ENCODE measurements at regions not wholly inside any gene's neighbourhood (a gene's known extent, or its start where the extent isn't known, plus 50 kb on each side); places are given as distances from the start of the nearest gene placed in this dataset.
"Not testable (repeated sequence)": the region's sequence is repeated elsewhere in the genome, so short reads cannot be mapped to it uniquely, and the experiment has no call there.

DNA sequence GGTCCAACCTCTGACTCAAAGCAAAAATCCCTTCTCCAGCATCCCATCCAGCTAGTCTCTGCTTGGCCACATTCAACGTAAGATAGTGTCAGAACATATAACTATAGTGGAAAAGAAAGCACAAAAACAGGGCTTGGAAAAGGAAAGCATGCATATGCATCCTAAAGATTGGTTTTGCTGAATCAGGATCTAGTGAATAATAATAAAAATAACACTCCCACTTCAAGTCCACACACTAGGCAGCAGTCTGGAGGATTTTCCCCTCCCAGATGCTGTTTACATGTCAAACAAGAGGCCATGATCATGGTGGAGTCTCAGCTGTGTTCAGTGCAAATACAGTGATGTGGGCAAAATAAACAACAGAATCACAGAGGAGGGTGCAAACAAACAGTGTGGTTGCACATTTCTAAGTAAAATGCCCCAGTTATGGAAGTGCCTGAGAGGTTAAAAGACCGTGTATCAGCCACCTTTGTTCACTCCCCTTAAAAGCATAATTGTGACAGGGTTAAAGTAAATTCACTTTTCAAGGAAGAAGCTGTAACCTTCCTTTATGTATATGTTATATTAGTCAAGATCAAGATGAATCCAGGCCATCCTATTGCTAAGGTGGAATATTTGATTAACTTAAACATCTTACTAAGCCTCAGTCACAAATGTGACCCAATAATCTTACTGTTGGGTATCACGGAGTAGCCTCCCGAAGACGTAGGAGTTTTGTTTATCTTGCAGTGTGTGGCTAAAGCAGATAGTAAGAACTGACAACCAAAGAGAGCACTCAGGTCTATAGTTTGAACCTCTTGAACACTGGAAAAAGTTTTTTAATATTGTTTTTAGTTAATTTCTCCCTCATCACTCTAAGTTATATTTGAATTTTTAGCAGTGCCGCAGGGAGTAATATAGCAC, 424.5 kb downstream of the SOX2 start:
- DNase-seq (ENCODE audit: low read depth in 2 of 2): no peak

DNA sequence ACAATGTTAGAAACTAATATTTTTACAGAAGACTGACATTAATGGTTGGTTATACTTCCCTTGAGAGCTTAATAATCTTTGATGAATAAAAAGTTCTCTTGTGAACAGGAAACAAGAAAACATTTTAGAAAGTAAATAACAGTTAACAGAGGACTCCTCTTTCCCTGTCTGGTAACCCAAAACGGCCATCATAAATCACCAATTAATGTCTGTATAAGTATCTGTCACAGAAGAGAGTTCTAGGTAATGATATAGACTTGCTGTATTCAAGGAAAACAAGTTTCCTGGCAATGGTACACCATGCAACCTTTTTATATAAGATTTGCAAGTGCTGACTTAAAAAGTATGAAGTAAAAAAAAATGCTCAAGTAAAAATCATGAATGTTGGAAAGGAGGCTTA, 426.7 kb downstream of the SOX2 start:
- DNase-seq (ENCODE audit: low read depth in 2 of 2): no peak

DNA sequence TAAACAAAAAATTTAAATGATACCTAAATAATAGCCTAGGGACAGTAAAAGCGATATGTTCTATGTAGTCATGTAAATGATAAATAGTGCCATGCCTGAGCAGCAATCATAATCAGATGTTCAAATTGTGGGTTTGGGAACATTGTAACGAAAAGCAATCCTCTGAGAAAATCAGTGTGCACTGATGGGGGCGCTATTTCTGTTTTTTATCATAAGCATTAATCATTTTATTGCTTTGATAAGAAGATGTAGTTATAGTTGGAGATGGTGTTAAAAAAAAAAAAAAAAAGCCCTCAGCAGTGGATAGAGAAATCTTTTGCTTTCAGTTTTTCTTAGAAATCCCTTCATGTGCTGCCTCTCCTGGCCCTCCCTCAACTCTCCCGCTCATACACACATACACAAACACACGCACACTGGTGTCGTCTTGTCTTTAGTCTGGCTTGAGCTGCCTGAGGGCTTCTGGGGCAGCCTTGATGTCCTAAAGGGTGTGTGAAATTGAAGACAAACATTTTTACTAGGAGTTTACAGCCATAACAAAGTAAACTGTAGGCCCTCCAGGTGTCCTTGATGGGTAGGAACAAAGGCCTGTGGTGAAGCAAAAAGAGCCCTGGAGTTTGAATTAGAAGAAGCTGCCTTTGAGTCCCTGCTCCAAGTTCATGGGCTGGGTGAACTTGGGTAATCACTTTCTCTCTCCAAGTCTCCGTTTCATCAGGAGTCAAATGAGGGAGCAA, 428.1 kb downstream of the SOX2 start:
- DNase-seq (ENCODE audit: low read depth in 2 of 2): no peak

DNA sequence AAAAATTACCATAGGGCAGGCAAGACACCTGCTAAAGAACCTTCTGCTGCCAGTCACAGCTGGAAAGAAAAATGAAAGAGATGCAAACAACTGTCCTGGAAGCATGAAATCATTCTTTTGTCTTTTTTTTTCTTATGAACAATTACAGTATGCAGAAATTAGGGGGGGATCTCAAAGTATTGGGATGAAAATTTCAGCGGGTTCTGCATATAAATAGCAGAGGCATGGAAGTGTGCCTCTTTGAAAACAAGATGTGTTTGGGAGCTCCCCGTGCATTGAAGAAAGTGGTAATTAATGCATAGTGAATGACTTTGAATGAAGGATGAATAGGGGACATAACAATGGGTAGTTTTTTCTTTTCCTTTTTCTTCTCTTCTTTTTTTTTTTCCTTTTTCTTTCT, 431.2 kb downstream of the SOX2 start:
- no peak for DNase-seq (ENCODE audit: low read depth in 2 of 2)

DNA sequence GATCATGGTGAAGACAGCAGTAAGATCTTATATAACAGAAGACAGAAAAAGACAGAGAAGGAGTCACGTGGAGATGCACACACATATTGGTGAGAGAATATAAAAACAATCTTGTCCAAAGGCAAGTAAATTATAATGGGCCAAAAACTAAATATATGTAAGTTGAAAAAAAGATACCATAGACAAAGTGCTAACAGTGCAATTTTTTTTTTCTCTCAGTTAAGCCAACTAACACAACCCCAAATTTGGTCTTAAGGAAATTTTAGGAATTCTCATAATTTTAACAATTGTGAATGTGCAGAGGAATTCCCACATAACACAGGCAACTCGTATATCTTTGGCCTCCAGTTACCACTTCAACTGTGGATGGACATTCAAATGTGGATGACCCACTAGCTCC, 432.2 kb downstream of the SOX2 start:
- DNase-seq (ENCODE audit: low read depth in 2 of 2): no peak

DNA sequence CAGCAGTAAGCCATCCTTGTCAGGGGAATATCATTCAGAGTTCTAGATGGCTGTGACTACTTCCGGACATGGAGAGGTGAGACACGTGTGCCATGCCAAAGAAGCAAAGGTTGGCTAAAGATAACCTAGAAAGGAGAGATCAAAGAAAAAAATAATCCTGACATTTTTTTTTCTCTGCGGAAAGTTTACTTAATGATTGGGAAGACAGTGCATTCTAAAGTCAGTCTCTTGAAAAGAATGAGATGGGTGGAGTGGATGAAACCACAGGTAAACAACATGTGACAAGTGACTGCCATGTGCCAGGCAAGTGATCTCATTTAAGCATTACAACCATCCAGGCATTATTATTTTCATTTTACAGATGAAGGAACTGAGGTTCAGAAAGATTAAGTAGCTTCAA, 436.6 kb downstream of the SOX2 start:
- no peak for DNase-seq (ENCODE audit: low read depth in 2 of 2)

DNA sequence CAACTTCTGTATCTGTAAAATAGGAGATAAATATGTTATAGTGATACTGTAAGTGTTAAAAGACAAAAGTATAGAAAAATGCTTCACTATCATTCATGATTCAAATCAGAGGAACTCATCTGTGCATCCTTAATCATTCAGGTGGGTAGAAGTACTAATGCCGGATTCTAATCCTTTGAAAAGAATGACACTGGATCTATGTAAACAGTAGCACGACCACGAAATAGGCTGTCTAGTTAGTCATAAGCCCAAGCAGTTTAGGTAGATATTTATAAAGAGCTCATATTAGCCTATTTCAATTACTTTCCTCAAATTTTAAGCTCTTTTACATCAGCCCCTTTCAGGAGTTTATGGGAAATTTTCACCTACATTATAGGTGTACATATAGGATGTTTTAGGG, 437.9 kb downstream of the SOX2 start:
- no peak for DNase-seq (ENCODE audit: low read depth in 2 of 2)

DNA sequence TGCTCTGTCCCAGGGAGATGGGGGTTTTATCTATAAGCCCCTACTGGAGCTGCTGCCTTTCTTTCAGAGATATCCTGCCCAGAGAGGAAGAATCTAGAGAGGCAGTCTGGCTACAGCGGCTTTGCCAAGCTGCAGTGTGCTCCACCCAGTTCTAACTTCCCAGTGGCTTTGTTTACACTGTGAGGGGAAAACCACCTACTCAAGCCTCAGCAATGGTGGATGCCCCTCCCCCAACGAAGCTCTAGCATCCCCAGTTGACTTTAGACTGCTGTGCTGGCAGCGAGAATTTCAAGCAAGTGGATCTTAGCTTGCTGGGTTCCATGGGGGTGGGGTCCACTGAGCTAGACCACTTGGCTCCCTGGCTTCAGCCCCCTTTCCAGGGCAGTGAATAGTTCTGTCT, 444.6 kb downstream of the SOX2 start:
- DNase-seq (ENCODE audit: low read depth in 2 of 2): not testable (repeated sequence)

DNA sequence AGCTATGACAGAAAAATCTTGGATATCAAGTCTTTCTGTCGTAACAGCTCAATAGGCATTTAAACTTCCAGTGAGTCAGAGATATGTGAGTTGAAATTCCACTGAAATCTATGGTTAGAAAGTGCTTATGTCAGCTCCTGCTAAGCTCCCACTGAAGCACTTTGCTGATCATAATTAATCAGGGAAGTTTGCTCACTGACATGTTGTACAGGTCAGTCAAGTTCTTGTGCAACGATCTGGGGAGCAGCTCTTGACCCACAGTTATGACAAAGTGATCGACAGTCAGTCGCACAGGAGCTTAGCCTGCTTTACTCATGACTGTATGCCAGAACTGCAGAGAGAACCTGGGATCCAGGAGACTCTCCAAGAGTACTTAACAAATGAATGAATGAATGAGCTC, 453.5 kb downstream of the SOX2 start:
- DNase-seq (ENCODE audit: low read depth in 2 of 2): no peak

DNA sequence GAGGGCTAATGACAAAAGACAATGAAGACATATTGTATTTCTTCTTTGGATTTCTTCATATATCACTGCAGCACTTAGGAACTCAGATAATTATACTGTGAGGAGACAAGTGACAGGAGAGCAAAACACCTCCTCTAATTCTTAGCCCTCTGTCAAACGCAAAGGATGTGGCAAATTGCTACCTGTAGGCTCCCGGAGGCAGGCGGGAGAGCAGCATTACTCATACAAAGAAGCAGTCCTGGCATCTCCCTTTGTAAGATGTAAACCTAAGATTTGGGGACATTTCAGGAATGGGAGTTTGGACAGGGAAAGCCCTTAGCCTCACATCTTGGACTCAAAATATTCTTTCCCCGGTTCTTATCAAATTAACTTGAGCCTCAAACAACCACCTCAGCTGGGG, 460.8 kb downstream of the SOX2 start:
- no peak for DNase-seq (ENCODE audit: low read depth in 2 of 2)

DNA sequence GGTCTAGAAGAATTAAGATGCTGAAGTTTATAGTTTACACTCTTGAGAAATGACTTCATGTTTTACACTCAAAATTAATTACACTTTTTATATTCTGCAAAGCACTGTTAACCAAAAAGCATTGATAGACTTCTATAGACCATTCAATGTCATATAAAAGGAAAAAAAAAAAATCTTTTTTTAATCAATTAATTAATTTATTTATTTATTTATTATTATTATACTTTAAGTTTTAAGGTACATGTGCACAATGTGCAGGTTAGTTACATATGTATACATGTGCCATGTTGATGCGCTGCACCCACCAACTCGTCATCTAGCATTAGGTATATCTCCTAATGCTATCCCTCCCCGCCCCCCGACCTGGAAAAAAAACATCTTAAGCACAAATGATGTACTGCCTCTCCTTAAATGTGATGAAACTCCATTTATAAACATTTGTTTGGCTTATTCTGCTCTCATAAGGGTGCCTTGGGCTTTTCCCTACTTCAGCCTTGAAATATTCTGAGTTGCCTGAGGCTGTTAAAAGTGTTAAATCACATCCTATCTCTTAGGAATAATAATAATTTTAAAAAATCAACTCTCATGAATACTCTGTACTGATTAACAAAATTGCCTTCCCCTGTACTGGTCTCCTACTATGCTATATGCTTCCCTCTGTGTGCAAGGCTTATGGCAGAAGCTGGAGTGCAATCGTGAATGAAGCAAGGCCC, 466.9 kb downstream of the SOX2 start:
- DNase-seq (ENCODE audit: low read depth in 2 of 2): no peak

DNA sequence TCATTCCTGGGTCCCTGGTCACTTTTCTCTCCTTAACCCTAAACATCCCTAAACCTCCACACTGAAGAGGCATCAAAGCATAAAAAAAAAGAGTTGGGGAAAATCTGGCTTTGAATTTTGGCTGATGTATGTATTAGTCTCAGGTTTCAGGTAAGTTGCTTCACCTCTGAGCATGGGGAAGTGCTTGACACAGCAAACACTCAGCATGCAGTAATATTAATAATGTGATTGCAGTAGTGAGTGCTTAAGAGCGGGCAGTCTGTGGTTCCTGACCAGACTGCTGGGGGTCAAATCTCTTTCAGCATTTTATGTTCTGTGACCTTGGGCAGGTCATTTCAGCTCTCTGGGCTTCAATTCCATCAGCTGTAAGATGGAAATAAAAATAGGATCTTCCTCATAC, 467.9 kb downstream of the SOX2 start:
- no peak for DNase-seq (ENCODE audit: low read depth in 2 of 2)

DNA sequence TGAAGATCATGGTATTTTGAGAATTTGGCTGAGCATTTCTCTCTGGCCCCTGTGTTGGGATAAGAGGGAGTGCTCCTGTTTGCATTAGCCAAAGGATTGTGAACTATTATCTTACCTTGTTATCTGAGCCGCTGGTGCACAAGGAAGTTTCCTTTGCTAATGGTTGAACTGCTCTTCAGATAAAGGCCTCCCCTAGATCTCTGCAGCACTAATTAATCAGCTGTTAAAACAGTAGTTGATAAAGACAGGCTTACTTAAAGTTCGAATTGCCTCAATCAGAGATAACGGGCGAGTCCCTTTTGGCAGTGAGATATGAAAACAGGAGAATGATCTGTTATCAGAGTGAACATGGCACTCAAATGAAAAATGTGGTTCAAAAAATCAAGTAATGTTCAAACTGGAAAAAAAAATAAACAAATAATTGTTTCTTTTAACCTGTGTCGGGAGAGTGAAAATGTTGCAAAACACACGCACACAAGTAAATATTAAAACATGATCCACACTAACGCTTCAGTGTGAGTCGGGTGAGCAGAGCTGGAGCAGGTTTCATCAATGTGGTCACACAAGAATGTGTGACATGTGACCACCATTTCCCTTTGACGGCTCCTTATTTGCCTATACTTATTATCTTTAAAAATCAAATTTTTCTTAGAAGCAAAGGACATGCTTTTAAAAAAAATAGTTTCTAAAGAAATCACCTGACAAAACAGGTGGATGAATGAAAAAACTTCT, 469.1 kb downstream of the SOX2 start:
- DNase-seq (ENCODE audit: low read depth in 2 of 2): no peak

DNA sequence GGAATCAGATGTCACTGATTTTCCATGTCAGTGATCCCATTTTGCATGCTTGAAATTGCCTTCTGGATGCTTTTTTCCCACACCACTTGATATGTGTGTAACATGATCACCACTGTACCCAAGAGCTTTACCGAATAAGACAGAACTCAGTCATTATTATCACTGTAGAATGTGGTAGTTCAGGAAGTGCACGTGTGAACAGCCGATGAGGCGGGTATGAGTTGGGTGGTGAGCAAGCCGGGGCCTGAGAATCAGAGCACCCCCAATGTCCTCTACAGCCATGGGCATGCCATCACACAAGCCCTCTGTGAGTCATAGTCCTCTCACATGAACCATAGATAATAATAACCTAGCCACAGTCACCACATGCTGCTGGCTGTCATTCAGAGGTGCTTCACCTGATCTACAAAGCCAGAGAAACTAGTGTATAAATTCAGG, 470.8 kb downstream of the SOX2 start:
- no peak for DNase-seq (ENCODE audit: low read depth in 2 of 2)

DNA sequence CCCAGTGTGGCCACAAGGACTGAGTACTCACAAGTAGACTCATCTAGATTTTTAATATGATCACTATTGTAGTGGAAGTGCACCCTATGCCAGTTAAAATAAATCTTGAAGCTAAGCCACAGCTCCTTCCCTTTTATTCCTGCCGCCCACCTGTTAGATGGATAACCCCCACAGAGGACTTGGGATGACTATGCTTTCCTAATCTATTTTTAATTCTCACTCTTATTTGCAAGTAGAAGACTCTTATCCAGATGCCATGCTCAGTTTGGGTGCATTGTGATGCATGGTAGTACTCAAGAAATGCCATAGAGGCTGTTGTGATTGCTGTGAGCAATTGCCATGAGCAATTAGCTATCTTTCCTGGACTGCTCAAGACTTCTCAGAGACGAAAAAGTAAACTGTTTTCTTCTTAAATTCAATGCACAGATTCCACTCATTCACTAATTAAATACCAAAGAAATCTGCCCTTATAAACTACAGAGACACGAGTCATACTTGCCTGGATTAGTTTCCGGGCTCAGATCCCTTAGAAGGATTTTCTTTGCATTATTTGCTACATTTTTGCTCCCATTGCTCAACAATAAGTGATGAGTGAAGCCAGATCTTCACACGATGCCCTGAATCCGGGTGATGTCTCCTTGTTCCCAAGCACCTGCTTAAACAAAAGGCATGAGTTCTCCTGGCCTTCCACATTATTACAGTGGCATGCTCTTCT, 472.1 kb downstream of the SOX2 start:
- DNase-seq (ENCODE audit: low read depth in 2 of 2): no peak

DNA sequence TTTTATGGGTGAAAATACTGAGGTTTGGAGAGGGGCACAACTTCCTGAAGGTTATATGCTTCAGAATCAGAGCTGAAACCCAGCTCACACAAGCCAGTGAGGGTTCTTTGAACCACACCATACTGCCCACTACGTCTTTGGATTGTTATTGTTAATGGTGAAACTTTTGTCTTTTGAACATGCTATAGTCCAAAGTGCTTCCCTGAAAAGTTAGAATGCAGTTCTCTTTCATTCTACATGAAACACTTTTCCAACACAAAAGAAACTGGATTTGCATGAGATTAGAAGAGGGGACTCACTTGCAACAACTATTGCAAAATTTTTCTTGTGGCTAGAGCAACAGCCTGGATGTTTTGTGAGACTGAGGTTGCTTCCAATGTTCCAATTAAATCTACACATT, 473.6 kb downstream of the SOX2 start:
- no peak for DNase-seq (ENCODE audit: low read depth in 2 of 2)

DNA sequence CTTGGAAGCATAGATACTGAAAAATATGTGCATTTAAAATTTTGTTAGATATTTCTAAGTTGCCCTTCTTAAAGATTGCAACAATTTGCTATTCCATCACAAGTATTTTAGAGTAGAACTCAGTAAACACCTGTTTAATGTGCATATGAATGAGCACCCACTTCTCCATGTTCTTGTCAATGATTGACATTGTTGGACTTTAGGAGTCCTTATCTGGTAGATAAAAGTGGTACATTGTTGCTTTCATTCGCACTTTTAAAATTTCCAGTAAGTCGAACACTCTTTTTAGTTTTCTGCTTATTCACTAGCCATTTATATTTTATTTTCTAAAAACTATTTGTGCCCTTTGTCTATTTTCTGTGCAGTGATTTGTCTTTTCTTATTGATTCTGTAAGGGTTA, 478.3 kb downstream of the SOX2 start:
- DNase-seq (ENCODE audit: low read depth in 2 of 2): no peak

DNA sequence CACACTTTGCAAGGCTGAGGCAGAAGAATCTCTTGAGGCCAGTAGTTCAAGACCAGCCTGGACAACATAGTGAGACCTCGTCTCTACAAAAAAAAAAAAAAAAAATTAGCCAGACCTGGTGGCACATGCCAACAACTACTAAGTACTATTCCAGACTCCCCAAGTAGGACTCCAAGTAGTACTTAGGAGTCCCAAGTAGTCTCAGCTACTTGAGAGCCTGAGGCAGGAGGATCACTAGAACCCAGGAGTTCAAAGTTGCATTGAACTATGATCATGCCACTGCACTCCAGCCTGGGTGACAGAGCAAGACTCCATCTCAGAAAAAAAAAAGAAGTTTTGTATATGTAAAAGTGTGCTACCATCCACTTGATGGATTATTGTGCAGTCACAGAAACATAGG, 486.6 kb downstream of the SOX2 start:
- DNase-seq (ENCODE audit: low read depth in 2 of 2): no peak

DNA sequence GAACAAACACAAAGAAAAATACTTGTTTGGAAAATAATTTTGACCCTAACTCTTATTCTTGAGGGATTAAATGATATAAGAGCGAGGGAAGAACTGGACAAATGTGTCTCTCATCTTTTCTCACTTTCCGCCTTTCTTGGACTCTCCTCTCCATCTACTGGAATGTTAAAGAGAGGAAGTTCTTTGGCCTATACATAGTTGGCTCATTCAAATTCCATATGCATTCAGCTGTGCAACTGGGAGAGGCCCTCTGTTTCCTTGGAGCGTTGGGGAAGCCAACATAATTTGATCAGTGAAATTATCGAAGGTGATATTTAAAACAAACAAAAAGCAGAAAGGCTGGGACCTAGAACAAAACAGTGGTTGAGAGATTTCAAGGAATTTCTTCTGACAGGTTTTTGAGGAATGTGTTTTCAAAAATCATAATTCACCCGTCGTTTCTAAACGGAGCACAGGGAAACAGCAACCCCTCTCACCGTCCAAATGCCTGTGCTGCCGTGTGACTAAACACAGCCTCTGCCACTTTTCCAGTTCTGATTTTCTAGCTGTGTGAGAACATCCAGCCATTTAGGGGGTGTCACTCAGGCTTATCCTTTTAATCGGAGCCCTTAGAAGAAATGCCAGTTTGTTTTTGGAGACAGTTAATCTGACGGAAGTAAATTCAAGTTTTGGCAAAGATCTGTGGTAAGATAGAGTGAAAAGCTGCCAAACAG, 489.9 kb downstream of the SOX2 start:
- DNase-seq (ENCODE audit: low read depth in 2 of 2): no peak

DNA sequence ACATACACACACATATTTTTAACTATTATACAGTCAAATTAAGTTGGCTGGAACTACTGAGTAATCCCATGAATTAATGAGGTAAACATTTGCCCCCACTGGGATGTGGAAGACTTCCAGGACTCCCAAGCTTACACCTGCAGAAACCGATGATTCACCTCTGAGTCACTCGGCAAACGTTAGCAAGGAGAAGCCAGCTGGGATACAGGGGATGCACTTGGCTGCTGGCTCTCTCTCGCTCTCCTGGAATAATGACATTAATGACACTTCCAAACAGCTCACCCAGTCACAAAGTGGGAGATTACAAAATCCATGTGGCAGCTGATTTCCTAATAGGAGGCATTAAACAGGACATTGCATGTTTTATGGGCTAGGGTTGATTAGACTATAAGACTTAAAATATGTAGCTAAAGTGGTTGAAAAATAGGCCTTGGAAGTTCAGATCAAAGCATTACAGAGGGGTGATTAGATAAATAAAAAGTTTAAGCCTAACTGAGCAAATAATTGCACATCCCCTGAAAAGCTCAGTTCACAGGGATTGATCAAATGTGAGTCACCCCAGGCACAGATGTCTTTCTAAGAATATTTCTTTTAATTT, 500.9 kb downstream of the SOX2 start:
- DNase-seq (ENCODE audit: low read depth in 2 of 2): peak; percentile 12 to 15
